HG02571 (cell line): ENCODE measurements at regions not wholly inside any gene's neighbourhood (a gene's known extent, or its start where the extent isn't known, plus 50 kb on each side); places are given as distances from the start of the nearest gene placed in this dataset.
"Not testable (repeated sequence)": the region's sequence is repeated elsewhere in the genome, so short reads cannot be mapped to it uniquely, and the experiment has no call there.

ENCODE experiments used
- ATAC-seq: cut with Tn5 transposase; IDR thresholded peaks from one replicate; pipeline ENCODE4 v1.9.1; 2021; ENCODE audit warnings: mild to moderate bottlenecking, moderate library complexity; ENCODE audit not compliant: unreplicated experiment

DNA sequence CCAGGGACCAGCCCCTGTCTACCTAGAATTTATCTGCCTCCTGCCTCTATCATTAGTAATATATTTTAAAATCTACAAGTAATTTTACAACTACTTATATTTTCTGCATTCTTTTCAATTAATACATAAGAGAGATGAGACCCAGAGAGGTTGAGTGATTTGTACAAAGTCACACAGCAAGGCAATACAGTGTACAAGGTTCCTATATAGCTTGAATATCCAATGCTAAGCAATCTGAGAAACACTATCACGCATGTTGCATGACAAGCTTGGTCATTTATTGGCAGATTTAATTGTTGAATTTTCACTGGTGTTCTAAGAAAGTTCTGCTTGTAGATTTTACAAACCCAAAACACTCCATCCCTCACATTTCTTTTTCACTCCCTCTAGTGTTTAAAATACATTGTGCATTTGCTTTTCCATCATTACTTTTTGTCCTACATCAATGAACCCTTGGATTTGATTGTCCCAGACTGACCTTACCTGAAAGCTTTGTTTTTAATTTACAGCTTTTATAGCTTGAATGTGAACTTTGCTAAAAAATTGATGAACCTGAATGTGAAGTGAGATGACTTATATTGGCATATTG, 520.9 kb upstream of the CITED2 start:
- ATAC-seq: no peak

DNA sequence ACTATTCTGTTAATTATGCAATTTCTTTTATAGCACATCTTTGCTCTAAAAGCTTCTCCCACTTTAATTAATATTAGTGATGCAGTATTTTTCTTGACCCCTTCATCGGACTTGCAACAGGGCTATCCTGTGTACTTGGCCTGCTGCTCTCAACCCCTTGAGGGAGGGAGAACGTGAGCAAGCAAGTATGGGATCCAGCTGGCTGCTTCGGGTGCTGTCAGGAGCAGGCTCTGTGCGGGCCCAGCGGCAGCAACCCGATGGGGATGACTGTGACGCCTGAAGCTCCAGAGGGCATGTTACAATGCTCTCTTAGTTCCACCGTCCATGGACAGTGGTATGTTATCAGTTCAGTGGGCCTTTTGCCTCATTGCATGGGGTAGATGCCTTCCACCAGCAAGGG, 519.8 kb upstream of the CITED2 start:
- ATAC-seq: no peak

DNA sequence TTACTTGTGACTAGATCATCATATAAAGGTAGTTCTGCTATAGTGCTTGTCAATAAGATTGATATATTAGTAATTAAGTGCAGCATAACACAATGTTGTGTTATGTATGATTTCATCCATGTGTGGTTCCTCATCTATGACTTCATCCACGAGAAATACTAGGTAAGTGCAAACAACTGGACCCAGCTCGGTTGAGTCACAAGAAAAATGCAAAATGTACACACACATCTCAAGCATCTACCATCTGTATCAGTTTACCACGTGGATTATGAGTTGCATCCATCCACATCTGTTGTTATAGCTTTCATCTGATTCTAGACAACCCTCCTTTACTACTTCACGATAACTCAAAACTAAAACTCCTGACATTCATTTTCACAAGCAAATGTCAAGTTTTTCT, 517.0 kb upstream of the CITED2 start:
- ATAC-seq: no peak

DNA sequence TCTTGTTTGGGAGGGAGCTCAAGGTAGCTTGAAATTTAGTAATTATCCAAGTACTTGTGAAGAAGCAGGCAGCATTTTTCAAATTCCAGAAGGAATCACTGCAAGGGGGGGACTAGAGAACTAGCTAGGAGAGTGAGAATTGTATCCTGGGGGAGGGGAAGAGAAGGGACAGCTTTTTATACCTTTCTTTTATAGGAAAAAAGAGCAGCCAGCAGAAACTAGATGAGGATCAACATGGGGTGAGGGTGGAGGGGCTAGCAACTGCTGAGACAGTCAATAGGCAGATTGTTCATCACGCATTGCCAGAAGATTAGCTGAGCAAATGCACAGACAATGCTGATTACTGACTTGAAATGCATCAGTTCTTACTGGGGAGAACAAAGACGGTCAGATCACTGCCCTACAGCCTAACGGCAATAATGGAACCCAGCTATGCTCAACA, 514.3 kb upstream of the CITED2 start:
- no peak for ATAC-seq

DNA sequence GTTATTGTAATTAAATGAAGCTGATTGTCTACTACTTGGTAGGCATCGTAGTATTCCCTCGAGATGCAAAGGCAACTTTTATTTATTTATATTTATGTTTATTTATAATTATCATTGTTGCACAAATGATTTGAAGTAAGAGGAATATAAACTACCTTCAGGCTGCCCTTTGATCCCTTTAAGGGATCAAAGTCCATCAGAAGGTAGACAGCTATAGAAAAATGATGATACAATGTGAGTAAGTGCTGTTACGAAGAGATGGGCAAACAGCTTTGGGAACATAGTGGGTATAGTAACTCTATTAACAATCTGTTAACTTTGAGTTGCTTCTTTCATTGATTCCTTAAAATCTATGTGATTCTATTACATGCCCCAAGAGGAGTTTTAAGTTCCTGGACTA, 512.8 kb upstream of the CITED2 start:
- ATAC-seq: no peak

DNA sequence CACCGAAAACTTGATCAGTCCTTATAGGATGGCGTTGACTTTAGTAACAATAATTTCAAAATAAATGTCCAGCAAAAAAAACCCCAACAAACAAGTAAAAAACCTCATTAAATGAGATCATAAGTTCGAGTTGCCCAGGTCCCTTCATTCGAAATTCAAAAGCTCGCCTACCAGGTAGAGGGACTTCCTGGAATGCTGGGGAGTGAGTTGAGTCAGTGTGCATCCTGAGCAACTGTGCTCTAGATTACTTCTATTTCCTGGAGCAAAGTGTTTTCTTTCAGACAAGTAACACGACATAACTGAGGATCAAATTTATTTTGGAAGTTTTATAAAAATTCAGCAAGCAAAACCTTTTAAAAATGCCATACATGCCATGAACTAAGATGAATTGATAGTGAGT, 511.9 kb upstream of the CITED2 start:
- no peak for ATAC-seq

DNA sequence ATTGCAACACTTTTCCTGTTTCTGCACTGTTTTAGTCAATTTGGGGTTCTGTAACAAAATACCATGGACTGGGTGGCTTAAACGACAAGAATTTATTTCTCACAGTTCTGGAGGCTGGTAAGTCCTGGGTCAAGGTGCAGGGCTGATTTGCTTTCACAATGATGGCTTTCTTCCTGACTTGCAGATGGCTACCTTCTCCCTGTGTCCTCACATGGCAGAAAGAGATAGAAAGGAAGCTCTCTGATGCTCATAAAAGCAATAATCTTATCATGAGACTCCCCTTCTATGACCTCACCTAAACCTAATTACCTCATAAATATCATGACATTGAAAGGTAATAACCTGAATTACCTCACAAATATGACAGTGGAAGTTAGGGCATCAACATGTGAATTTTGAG, 511.5 kb upstream of the CITED2 start:
- no peak for ATAC-seq

DNA sequence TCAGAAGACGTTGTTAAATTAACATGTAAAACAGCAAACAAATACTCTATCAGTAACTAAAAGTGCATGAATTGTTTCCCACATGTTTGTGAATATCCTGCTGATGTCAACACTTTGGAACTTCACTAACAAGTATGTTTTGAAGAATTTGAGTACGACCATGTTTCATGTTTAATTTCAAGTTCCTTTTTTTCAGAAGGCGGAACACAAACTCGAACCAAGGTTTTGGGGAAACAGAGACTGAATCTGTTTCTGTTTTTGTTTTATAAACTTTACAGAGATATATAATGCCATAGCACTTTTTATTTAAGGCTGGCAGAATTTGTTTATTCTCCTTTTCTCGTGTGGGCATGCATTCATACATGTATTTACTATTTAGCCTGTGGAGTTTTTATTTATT, 509.3 kb upstream of the CITED2 start:
- ATAC-seq: no peak

DNA sequence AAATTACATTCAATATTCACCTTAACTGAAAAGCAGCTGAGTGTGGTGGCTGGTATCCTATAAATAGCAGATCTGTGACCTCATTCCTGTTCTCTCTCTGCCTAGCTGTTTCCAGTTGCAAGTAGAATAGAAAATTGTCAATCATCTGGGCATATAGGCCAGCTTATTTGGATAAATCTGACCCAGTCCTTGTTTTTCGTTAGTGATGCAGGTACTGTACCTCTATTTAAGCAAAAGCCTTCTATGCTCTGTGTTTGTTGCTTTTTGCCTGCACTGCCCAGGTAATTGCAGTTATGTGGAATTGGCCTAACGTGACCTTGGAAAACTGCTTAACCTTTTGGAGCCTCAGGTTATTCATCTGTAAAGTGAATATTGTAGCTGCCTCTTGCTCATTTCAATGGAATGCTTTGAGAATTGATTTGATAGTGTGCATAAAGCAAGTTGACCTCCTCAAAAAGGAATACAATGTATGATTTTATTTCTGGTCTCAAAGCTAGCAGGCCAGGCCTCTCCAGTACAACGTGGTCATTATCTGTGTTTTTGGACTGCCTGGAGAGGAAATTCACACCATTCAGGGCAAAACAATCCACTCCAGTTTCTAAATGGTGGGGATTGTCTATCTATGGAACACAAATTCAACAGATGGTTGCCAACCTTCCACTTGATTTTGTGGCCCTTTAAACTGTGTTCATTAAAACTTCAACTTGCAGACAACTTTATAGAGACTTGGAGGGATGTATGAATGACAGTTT, 508.7 kb upstream of the CITED2 start:
- peak; percentile 47 for ATAC-seq

DNA sequence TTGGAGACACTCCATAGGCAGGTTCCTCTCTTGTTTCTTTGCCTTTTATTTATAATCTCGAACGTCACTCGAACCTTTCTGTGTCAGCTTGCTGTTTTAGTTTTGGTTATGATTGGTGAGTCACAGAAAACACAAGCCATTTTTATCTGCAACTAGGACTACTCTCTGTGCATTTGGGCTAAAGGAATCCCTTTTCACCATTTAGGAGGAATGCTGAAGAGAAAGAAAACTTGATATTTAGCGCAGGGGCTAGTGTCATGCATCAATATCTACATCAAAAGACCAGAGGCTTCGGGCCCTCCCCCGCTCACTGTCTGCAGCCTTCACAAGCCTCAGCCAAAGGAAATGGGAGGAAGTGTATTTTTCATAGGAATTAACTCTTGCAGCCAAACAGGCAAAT, 507.8 kb upstream of the CITED2 start:
- ATAC-seq: no peak

DNA sequence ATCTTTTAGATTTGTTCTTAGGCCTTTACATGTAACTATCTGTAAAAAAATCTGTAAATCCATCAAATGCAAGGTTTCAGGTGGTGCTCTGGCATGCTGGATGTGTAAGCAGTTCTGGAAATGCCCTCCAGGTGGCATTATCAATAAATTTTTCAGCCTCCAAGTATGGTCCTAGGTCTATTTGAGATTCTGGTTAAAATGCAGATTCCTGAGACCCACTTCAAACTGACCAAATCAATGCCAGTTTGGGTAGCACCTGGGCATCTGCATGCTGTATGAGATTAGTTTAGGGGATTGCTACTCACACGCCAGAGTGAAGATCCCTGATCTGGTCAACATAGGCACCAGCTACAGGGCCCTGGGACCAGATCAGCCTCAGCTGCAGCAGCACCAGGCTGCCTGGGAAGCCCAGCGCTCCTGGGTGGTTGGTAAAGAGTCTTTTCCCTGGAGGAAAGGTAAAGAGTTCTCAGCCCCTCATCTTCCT, 507.3 kb upstream of the CITED2 start:
- ATAC-seq: peak; percentile 73

DNA sequence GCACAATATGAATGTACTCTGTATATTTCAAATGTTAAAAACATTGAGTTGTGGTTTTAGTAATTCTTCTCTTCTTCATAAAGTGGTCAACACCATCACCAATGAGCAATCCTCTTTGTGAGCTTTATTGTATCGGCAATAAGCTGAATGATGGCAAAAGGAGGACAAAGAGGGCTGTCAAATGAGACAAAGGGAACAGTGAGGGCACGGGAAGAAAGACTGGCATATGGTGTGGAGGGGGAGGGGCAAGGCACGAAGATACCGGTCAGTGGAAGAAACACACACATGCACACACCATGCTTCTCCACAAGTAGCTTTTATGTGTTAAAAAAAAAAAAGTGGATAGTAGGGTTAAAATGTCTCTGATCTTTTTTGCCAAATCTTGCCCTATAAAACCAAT, 506.8 kb upstream of the CITED2 start:
- ATAC-seq: no peak

DNA sequence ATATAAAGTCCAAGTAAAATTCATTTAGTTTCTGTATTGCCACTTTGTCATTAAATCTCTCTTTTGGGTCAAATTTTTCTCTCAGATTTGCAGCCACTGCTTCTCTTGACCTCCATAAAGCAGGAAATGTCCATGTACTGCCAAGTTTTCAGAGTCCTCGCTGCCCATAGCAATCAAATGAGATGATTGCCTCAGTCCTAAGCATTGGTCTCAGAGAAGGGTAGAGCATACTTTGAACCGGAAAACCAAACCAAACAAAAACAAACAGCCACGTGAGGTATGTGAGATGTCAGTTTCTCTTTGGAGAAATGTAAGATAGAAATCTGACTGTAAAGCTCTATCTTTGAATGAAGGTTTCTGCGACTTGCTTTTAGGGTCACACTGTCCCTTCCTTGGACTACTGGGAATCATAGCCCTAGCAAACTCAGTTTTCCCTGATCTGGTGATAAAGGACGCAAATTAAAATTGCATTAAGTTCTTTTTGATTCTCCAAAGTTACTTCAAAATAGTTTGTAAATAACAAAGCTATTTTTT, 505.4 kb upstream of the CITED2 start:
- ATAC-seq: no peak

DNA sequence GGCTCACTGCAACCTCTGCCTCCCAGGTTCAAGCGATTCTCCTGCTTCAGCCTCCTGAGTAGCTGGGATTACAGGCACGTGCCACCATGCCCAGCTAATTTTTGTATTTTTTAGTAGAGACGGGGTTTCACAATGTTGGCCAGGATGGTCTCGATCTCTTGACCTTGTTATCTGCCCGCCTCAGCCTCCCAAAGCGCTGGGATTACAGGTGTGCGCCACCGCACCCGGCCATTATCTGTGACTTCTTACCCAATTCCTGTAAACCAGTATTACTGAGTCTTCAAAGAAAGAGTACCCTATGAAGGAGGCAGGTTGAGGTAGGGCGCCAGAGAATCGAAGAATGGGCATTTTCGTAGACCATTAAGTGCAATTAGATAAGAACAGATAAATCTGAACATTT, 504.8 kb upstream of the CITED2 start:
- ATAC-seq: not testable (repeated sequence)

DNA sequence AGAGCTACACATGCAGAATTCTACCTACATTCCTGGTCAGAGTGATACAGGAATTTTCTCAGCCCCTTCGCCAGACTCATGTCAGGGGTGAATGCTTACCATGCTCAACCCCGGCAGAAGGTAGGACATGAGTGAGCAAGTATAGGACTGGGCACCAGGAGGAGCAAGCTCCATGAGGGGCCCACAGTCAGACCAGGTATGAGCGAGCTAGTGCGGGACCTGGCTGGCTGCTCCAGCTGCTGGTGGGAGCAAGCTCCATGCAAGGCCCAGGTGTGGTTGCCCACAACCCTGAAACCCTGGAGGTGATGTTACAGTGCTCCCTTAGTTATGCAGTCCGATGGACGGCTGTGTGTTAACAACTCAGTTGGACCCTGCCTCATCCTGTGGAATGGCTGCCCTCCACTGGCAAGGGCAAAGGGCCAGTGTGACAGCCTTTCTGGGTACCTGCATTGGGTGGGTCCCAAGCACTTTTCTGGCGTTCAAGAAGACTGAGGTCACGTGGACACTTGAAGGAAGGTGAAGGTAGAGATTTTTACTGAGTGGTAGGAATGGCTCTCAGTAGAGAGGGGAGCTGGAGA, 503.5 kb upstream of the CITED2 start:
- no peak for ATAC-seq

DNA sequence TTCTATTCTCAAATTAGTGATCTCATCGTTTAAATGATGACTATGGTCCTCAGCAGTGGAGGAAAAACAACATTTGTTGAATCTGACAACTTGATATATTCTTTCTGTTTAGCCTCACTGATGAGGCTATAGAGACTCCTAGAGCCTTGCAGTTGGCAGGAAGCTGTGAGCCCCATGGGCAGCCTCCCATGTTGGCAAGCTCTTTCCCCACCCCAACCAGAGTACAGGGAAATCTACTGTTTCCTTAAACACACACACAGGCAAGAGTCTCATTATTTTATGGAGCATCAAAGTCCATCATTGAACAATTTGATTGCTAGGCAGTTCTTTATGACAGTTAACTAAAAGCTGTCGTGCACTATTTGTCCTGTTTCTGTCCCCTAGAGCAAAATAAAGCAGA, 498.2 kb upstream of the CITED2 start:
- no peak for ATAC-seq

DNA sequence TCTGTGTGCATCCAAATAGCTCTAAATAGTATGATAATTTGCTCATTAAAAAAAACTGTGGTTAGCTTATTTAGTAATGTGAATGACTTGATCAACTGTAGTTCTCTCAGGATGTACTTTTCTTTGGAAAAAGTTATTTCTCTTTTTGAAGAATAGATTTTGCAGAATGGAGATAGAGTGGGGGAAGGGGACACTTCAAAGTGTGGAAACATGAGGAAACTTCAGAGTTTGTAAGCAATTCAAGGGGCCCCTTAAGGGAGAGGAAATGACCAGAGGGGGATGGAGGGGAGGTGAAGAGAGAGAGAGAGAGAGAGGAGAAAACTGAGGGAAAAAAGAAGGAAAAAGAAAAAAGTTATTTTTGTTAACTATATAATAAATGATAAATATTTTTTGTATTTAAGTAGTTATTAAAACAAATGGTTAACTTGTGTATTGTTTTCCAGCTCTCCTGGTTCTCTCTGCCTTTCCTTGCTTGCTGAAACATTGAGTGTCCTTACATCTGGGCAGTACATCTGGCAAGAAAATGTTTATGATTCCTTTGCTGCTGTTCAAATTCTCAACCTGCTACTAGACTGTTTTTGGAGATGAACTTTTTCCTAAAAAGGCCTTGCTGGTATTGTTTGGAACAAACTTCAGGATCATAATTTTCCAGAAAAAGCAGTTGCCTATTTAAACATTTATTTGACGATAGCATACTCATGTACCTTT, 497.5 kb upstream of the CITED2 start:
- no peak for ATAC-seq

DNA sequence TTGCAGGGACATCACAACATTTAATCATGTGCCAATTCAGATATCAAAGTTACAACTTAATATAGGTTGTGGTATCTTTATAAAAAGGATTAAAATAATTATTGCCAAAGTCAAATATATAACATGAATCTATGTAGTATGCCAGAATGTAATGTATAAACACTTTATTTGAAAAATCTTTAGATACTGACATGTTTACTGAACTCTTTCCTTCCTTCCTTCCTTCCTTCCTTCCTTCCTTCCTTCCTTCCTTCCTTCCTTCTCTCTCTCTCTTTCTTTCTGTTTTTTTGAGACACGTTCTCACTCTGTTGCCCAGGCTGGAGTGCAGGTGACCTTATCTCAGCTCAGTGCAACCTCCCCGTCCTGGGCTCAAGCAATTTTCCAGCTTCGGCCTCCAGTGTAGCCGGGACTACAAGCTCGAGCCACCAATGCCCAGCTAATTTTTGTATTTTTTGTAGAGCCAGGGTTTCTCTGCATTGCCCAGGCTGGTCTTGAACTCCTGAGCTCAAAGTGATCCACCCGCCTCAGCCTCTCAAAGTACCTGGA, 496.8 kb upstream of the CITED2 start:
- ATAC-seq: no peak

DNA sequence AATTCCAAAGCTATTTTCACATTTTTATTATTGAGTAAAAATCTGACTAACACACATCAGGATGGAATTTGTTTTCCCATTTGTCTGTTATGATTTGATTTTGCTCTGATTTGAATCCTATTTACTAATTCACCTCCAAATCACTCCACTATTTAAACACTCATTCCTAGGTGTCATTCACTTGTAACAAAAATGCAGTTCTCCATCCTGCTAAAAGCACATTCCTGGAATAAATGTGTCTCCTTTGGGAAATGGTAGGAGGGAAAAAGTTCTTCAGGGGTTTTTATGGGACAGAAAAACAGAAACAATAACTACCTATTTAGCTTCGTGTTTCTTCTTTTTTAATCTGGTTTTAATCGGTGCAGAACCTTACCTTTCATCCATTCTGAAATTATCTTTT, 494.1 kb upstream of the CITED2 start:
- ATAC-seq: no peak

DNA sequence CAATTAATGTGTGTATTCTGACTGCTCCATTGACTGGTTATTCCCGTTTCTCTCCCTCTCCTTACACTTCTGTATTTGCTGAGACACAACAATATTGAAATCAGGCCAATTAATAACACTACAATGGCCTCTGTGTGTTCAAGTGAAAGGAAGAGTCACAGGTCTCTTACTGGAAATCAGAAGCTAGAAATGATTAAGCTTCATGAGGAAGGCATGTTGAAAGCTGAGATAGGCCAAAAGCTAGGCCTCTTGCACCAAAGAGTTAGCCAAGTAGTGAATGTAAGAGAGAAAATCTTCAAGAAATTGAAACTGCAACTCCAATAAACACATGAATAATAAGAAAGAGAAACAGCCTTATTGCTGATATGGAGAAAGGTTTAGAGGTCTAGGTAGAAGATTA, 489.5 kb upstream of the CITED2 start:
- ATAC-seq: no peak

DNA sequence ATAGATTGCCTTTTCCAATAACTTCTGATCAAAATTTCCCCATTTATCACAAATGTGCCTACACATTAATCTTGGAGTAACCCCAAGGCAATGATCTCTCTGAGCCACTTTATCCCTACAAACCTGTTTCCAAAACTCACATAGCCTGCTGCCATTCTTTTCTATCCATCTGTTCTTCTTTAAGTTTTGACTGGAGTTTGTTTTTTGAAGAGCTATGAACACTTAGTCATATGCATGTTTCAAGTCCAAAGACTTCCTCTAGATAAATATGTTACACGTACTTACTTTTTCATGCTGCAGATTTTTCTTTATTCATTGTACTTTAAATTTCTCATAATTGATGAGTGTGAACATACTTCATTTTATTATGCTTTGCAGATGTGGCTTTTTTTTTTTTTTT, 488.9 kb upstream of the CITED2 start:
- no peak for ATAC-seq
